Caki2 (cell line): ENCODE measurements at regions not wholly inside any gene's neighbourhood (a gene's known extent, or its start where the extent isn't known, plus 50 kb on each side); places are given as distances from the start of the nearest gene placed in this dataset.
"Not testable (repeated sequence)": the region's sequence is repeated elsewhere in the genome, so short reads cannot be mapped to it uniquely, and the experiment has no call there.

Experiments used
- DNase-seq: peaks from one replicate; pipeline ENCODE4 v3.0.0-alpha.2; 2015; ENCODE audit warnings: low read depth
- in situ Hi-C: cut with HindIII; loops from 2 replicates; pipeline ENCODE4 v1.10.0; 2016; ENCODE audit warnings: low sequenced_read_pairs, low pct_unique_long_range_greater_than_20kb, mixed read lengths

DNA sequence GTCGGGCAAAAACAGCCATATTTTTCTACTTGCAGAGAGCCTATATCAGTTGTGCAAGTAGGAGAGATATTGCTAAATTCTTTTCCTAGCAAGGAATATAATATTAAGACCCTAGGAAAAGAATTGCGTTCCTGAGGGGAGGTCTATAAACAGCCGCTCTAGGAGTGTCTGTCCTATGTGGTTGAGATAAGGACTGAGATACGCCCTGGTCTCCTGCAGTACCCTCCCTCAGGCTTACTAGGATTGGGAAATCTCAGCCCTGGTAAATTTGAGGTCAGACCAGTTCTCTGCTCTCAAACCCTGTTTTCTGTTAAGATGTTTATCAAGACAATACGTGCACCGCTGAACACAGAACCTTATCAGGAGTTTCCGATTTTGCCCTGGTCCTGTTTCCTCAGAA is 250.1 kb upstream of the WDFY3 start:
- DNase-seq, in situ Hi-C loops: not testable (repeated sequence)

- in situ Hi-C loops: no loop called here
- DNase-seq: no peak
Observed at GRCh38 chr4:85218756-85219155, 252.3 kb upstream of the WDFY3 start.

DNA sequence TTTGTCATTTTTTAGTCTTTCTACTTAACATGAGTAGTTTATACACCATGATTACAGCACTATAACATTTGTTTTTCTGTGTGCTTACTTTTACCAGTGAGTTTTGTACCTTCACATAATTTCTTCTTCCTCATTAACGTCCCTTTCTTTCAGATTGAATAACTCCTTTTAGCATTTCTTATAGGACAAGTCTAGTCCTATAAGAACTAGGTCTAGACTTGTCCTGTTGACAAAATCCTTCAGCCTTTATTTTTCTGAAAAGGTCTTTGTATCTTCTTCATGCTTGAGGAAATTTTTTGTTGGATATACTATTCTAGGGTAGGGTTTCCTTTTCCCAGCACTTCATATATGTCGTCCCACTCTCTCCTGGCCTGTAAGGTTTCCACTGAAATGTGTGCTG is 253.3 kb upstream of the ARHGAP24 start:
- in situ Hi-C loops: no loop called here
- DNase-seq: no peak

DNA sequence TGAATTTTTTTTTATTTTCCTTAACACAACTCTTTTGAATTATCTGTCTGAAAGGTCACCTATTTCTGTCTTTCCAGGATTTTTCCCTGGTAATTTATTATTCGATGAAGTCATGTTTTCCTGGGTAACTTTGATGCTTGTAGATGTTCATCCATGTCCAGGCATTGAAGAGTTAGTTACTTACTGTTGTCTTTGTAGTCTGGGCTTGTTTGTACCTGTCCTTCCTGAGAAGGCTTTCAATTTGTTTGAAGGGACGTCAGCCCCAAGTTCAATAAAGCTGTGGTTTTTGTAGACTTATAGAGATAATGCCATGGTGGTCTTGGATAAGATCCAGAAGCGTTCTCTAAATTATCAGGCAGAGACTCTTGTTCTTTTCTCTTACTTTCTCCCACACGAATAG is 252.4 kb upstream of the ARHGAP24 start:
- DNase-seq: no peak
- in situ Hi-C loops: no loop called here

DNA sequence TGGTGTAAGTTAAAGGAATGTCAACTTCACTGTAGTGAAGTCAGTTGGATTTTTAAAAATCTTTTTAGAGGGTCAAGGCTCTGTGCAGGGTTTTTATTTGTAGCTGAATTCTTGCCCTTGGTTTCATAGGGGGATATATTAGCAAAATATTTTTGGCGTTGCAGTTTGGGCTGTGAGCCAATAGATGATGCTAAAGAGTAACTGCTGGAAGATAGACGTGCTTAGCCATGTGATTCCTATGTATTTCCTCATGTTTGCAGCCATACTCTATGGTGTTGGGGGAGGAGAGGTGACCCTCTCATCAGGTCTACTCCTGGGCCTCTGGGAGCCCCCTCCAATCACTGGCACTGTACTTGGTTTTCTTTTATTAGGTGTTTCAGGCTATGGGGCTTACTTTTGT is 246.7 kb upstream of the ARHGAP24 start:
- in situ Hi-C loops: no loop called here
- no peak for DNase-seq

GRCh38 chr4:85233516-85233915 is 241.4 kb upstream of the ARHGAP24 start:
- DNase-seq: no peak
- in situ Hi-C loops: no loop called here

DNA sequence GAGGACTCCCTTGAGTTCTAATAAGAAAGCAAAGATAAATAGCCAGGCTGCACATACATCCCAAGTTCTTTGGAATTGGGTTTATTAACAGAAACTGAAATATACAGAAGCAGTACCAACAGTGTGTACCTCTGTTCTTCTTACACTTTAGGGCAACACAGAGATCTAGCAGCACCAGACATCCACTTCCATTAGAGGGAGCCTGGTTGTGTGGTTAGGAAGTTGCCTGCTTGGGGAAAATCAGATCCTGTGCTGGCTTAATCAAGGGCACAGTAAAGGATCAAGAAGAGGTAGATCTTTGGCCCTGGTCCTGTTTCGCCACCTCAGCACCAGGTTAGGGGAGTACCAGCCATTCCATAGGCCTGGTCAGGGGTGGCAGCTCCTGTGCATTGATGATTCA is 231.1 kb upstream of the ARHGAP24 start:
- no peak for DNase-seq
- in situ Hi-C loops: no loop called here

GRCh38 chr4:85244638-85245037 is 230.3 kb upstream of the ARHGAP24 start:
- in situ Hi-C loops: no loop called here
- DNase-seq: no peak

GRCh38 chr4:85246055-85246454 is 228.9 kb upstream of the ARHGAP24 start:
- in situ Hi-C loops: no loop called here
- no peak for DNase-seq

GRCh38 chr4:85250852-85251251 is 224.1 kb upstream of the ARHGAP24 start:
- no peak for DNase-seq
- in situ Hi-C loops: no loop called here

DNA sequence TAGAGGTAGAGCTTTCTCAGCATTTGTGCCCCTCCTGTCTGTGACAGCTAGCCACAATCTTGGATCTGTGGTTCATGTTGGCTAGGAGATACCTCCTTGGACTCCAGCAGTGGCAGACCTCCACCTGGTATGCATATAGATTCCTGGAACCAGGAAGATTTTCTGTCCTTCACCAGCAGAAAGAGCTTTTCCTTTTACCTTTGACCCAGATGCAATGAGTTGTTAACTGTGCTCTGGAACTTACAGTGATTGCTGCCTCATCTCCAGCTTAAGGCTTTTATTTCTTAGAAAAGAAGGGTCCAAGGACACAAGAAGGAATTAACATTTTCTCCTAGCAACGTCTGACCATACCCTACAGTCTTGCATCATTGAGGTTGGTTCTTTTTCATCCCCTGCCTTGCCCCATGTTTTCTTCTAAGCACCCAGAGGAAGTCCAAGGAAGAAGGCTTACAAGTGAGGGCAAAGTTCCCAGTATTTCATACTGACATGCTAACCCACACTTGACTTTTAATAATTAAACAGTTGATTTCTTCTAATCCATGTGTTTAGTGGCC is 217.1 kb upstream of the ARHGAP24 start:
- no peak for DNase-seq
- in situ Hi-C loops: no loop called here

DNA sequence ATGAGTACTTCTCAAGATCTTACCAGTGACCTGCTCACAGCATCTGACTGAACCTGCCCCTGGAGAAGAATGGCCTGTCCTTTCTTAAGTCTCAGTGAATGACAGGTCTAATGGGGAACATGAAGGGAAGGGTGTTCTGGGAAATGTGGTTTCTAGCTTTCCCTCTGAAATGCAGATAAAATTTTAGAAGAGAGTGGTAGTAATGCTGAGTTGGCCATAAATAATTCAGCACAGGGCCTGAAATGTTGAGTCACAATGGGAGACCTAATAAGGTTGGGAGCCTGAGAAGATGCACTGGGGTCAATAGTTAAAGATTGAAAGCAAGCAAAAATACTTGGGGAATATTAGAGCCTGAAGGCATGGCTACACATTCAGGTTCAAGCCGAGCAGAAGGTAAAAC is 214.9 kb upstream of the ARHGAP24 start:
- no peak for DNase-seq
- in situ Hi-C loops: no loop called here

DNA sequence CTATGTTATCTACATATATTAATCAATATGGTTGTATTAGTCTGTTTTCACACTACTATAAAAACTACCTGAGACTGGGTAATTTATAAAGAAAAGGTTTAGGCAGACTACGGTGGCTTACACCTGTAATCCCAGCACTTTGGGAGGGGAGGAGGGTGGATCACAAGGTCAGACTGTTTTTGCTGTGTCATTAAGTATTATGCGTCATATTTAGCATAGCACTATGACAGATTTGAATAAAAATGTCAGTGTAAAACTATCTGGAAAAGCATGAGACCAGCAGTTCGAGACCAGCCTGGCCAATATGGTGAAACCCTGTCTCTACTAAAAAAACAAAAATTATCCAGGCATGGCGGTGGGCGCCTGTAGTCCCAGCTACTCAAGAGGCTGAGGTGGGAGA is 209.7 kb upstream of the ARHGAP24 start:
- in situ Hi-C loops: no loop called here
- no peak for DNase-seq

DNA sequence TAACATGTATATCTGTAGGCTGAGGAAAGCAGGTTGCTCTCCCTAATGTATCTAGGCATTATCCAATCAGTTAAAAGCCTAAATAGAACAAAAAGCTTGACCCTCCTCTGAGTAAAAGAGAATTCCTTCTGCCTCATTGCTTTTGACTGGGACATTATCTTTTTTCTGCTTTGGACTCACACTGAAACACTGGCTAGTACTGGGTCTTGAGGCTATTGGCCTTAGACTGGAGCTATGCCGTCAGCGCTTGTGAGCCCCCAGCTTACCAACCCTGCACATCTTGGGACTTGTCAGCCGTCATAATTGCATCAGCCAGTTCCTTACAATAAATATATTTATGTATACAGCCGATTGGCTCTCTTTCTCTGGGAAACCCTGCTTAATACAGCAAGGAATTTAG is 206.8 kb upstream of the ARHGAP24 start:
- DNase-seq: no peak
- in situ Hi-C loops: no loop called here

- DNase-seq: no peak
- in situ Hi-C loops: no loop called here
Observed at GRCh38 chr4:85268961-85269360, 206.0 kb upstream of the ARHGAP24 start.

DNA sequence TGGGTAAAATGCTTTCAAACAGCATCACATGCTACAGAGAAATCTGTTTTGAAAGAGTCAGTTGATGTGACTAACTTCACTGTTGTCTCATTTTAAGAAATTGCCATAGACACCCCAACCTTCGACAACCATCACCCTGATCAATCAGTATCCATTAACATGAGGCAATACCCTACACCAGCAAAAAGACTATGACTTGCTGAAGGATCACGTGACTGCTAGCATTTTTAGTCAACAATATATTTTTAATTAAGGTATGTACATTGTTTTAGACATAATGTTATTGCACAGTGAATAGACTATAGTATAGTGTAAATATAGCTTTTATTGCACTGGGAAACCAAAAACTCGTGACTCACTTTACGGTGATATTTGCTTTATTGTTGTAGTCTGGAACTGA is 200.0 kb upstream of the ARHGAP24 start:
- in situ Hi-C loops: no loop called here
- DNase-seq: no peak

DNA sequence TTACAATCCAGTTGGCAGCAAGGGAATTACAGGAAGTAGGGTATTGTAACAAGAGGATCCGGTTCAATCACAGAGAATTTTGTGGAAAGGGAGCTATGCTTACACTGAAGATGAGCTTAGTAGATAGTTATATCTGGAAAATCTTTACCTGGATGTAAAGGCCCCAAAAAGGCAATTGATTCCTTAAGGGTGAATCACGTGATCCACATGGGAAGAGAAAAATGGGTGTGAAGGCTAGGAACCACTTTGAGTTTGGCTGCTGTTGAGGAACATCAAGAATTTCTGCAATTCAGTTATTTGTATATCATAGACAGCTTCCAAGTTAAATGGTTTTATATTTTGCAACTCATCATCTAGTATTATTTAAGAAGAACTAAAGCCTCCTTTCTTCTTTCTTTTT is 194.0 kb upstream of the ARHGAP24 start:
- no peak for DNase-seq
- in situ Hi-C loops: no loop called here

DNA sequence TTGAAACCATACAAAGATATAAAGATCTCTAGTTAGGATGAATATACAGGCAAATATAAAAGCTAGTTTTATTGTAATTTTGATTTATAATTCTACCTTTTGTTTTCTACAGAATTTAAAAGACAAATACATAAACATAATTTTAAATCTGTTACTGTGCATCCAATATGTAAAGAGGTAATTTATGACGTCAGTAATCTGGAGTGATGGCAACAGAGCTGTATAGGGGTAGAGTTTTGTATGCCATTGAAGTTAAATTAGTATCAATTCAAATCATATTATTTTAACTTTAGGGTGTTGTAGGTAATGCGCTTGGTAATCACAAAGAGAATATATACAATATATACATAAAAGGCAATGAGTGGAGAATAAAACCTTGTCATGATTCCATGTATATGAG is 183.7 kb upstream of the ARHGAP24 start:
- no peak for DNase-seq
- in situ Hi-C loops: no loop called here

DNA sequence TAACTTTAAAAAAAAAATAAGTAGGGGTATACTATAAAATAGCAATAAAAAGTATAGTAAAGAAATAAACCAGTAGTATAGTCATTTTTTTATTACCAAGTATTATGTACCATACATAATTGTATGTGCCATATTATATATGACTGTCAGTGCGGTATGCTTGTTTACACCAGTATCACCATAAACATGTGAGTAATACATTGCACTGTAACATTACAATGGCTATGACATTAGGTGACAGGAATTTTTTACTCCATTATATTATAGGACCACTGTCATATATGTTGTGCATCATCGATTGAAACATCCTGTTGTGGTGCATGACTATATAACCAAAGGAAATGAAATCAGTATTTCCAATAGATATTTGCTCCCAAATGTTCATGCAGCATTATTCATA is 176.9 kb upstream of the ARHGAP24 start:
- no peak for DNase-seq
- in situ Hi-C loops: no loop called here

- in situ Hi-C loops: no loop called here
- DNase-seq: no peak
Observed at GRCh38 chr4:85302193-85302736, 172.7 kb upstream of the ARHGAP24 start.

GRCh38 chr4:85302756-85303155 is 172.2 kb upstream of the ARHGAP24 start:
- in situ Hi-C loops: no loop called here
- no peak for DNase-seq
